Glomerular visceral epithelial cell (primary cell): ENCODE measurements at regions not wholly inside any gene's neighbourhood (a gene's known extent, or its start where the extent isn't known, plus 50 kb on each side); places are given as distances from the start of the nearest gene placed in this dataset.

ENCODE experiments used
- DNase-seq: peaks from one replicate; pipeline ENCODE4 v3.0.0-alpha.2; 2016; ENCODE audit errors: extremely low spot score

GRCh38 chr14:98162856-98163805 is 1108.9 kb downstream of the BCL11B start:
- no peak for DNase-seq

DNA sequence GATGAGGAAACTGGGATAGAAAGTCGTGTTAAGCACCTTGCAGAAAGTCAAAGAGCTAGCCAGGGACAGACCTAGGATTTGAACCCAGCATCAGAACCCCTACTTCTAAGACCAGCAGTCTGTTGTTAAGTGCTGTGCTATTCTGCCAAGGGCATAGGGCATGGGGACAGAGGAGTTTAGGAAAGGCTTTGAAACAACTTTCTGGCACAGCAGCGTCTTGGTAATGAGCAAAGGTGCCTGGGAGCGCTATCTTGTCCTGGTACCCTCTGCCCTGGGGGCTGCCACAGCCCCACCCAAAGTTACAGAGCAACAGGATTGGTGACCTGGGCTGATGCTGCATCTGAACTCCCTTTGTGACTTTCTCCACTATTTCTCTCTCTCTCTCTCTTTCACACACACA is 1108.1 kb downstream of the BCL11B start:
- DNase-seq = no peak

DNA sequence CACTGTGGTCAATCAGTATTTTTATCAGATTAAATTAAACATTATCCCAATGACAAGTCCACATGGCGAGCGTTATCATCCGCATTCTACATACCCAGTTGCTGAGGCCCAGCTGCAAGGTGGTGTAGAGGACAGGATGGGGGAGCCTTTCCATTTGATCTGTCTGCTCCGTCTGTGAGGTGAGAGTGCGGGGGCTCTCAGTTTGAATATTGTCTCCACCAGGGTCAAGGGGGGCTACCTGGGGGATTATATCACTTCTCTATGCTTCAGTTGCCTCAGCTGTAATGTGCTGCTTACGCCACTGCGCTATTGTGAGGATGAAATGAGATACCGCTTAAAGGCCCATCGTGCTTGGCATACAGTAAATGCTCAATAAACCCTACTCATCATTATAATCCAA is 1106.0 kb downstream of the BCL11B start:
- DNase-seq = no peak

DNA sequence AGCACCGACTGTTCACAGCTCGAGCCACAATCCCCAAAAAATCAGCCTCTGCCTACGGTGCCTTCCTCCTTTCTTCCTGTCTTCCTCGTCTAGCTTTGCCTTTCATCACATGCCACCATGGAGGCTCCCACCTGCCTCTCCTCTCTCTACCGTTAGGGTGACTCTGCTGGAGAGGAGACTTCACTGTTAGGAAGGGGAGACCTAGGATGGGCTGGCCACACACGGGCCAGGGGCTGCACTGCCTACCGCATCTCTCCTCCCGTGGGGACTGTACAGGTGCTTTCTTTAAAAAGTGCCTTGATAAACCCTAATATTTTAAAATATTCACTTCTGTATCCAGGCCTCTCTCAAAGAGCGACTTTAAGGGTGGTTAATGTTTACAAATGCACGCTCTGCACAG is 1104.7 kb downstream of the BCL11B start:
- DNase-seq = no peak

- DNase-seq = no peak
These were observed 1104.3 kb downstream of the BCL11B start for GRCh38 chr14:98167705-98168104.

DNA sequence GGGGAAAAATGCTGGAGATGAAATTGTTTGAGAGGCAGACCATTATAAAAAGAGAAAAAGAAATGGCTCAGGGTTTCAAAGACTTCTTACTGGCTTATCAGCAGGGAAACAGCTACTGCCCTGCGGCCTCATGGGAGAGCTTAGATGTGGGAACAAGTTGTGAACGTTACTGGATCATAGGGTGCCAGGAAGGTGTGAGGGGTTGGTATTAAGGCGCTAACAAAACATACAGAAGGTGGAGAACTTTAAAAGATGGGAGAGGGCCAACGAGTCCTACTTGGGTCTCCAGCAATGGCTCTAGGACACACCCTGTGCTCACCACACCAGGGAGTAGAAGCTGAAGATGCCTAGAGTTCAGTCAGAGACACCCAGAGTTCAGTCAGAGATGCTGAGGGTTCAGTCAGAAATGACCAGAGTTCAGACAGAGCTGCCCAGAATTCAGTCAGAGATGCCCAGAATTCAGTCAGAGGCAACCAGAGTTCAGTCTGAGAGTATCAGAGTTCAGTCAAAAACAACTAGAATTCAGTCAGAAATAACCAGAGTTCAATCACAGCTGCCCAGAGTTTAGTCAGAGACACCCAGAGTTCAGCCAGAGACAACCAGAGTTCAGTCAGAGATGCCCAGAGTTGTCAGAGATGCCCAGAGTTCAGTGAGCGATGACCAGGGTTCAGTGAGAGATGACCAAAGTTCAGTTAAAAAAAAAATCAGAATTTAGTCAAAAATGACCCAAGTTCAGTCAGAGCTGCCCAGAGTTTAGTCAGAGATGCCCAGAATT is 1103.6 kb downstream of the BCL11B start:
- DNase-seq = no peak

GRCh38 chr14:98169170-98169587 is 1102.8 kb downstream of the BCL11B start:
- no peak for DNase-seq

- DNase-seq = no peak
These were observed 1101.4 kb downstream of the BCL11B start for GRCh38 chr14:98170575-98170974.

DNA sequence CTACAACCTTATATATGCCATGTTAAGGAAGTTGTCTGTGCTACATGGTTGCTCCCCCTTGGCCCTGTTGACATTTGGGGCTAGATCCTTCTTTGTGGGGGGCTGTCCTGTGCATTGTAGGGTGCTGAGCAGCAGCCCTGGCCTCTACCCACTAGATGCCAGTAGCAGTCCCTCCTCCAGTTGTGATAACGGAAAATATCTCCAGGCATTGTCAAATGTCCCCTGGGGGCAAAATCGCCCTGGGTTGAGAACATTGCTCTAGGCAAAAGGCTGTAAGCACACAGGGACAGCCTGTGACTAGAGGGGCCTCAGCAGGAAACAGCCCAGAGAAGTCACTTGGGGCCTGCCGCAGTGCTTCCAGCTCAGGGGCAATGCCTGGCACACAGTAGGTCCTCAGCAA is 1100.3 kb downstream of the BCL11B start:
- no peak for DNase-seq

- no peak for DNase-seq
These were observed 1099.7 kb downstream of the BCL11B start for GRCh38 chr14:98172243-98172778.

- no peak for DNase-seq
These were observed 1098.7 kb downstream of the BCL11B start for GRCh38 chr14:98173305-98173704.

- no peak for DNase-seq
These were observed 1098.0 kb downstream of the BCL11B start for GRCh38 chr14:98174041-98174440.

GRCh38 chr14:98175436-98175835 is 1096.6 kb downstream of the BCL11B start:
- no peak for DNase-seq

DNA sequence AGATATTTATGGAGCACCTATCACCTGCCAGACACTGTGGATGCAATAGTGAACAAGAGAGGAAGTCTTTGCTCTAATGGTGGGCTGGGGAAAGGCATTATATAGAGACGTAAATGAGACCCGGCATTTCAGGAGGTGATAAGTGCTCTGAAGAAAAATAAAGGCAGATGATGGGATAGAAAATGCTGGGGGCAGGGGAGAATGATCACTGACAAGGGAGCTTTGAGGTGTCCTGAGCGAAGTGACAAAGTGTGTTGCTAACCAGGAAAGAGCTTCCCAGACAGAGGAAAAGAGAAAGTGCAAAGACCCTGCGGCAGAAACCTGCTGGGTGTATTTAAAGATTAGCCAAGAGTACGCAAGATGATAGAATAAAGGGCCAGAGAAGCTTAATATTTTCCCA is 1096.1 kb downstream of the BCL11B start:
- no peak for DNase-seq

GRCh38 chr14:98176892-98177291 is 1095.1 kb downstream of the BCL11B start:
- no peak for DNase-seq

DNA sequence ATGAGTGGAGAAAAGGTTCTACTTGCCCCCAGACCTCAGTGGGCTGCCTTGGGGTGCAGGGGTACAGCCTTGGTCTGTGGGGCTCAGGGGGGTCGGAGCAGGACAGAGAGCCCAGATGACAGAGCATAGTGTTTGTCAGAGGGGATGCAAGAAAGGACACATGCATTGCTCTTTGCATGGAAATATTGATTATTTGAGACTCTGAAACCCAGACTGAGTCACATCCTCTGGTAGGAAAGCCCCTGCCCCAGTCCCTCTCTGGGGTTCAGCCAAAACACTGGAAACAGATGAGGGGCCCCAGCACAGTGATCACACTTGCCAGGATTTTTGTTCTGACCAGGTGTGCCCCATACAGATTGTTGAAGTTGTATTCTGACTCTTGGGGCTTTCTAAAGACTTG is 1094.4 kb downstream of the BCL11B start:
- no peak for DNase-seq

GRCh38 chr14:98181241-98181640 is 1090.8 kb downstream of the BCL11B start:
- DNase-seq = no peak

DNA sequence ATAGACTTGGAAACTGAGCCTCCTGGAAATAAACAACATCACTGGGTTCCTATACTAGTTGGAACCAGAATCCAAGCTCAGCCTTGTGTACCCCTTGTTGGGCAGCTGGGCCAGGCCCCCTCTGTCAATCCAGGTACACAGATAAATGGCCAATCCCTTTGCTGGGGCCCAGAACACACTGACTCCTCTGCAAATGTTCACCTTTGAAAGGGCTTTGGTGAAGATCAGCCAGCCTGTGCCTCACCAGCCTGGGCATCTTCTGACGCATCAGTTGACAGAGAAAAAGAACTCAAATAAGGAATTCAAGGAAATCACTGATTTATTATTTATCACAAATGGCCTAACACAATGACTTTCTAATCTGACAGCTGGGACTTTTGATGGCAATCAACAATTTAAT is 1090.2 kb downstream of the BCL11B start:
- no peak for DNase-seq

- DNase-seq = no peak
These were observed 1089.5 kb downstream of the BCL11B start for GRCh38 chr14:98182393-98183055.

DNA sequence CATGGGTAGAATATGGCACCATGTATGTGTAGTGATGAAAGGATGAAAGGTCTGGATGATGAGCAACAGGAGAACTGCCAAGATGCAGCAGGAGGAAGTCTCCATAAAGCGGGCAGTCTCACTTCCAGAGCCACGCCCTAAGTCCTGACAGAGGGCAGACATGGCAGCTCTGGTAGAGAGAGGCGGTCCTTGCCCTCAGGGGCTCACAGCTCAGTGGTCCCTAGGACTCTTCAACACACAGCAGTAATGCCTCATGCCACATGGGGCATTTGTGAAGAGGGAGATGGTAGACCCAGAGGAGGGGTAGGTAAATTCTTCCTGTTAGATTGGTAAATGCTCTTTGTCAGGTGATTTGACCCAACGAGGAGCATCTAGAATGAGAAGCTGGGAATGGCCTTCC is 1088.4 kb downstream of the BCL11B start:
- no peak for DNase-seq

GRCh38 chr14:98184457-98184856 is 1087.5 kb downstream of the BCL11B start:
- no peak for DNase-seq

GRCh38 chr14:98185036-98185435 is 1087.0 kb downstream of the BCL11B start:
- DNase-seq = no peak
